ENCODE measurements at regions not wholly inside any gene's neighbourhood (a gene's known extent, or its start where the extent isn't known, plus 50 kb on each side); places are given as distances from the start of the nearest gene placed in this dataset.

DNA sequence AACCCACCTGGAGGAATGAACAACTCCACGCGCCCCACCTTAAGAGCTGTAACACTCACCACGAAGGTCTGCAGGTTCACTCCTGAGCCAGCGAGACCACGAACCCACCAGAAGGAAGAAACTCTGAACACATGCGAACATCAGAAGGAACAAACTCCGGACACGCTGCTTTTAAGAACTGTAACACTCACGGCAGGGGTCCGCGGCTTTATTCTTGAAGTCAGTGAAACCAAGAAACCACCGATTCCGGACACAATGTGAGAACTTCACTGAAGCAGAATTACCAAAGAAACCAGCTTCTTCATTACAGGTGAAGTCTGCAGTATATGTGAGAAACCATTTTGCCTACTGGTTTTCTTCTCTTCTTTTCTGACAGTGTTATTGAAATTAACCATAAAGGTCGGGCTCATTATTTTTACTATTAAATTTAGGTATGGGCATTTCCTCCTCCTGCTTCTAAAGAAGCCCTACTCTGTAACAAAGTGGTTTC, 303.0 kb downstream of the KCNA4 start:
- H3K4me3 ChIP-seq (ENCODE audit: control insufficient read depth, low read depth, low read length) = no peak overlapping the region
- no peak for DNase-seq (ENCODE audit: low read depth)
- TF ChIP-seq, protein P1, sequence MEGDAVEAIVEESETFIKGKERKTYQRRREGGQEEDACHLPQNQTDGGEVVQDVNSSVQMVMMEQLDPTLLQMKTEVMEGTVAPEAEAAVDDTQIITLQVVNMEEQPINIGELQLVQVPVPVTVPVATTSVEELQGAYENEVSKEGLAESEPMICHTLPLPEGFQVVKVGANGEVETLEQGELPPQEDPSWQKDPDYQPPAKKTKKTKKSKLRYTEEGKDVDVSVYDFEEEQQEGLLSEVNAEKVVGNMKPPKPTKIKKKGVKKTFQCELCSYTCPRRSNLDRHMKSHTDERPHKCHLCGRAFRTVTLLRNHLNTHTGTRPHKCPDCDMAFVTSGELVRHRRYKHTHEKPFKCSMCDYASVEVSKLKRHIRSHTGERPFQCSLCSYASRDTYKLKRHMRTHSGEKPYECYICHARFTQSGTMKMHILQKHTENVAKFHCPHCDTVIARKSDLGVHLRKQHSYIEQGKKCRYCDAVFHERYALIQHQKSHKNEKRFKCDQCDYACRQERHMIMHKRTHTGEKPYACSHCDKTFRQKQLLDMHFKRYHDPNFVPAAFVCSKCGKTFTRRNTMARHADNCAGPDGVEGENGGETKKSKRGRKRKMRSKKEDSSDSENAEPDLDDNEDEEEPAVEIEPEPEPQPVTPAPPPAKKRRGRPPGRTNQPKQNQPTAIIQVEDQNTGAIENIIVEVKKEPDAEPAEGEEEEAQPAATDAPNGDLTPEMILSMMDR (IDR thresholded peaks at IDR 0.05; ENCODE audit: control insufficient read depth, insufficient read depth, low read depth, low read length, missing control alignments) = no peak

DNA sequence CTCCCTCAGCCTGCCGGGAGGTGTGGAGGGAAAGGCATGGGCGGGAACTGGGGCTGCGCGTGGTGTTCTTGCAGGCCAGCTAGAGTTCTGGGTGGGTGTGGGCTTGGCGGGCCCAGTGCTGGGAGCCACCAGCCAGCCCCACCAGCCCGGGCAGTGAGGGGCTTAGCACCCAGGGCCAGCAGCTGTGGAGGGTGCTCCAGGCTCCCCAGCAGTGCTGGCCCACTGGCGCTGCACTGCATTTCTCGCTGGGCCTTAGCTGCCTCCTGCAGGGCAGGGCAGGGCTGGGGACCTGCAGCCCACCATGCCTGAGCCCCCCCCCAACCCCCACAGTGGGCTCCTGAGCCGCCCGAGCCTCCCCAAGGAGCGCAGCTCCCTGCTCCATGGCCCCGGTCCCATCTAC, 304.2 kb downstream of the KCNA4 start:
- no peak for DNase-seq (ENCODE audit: low read depth)

DNA sequence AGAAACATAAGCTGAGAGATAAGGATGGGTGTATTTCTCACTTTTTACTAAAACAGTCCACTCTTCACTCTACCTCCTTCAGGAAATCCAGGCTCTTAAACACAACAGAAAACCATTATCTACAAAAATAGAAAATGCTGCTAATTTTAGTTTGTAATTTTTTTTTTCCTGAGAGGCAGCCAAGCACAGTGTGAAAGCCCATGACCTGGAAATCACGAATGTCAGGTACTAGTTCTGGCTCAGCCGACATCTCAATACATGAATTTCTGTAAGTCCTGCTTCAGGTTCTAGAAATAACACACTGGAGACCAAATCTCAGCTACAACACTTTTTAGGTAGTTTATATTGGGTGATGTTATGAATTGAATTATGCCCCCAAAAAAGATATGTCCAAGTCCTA, 308.9 kb downstream of the KCNA4 start:
- TF ChIP-seq, protein P1 (IDR thresholded peaks at IDR 0.05; ENCODE audit: control insufficient read depth, insufficient read depth, low read depth, low read length, missing control alignments) = no peak
- no peak for DNase-seq (ENCODE audit: low read depth)
- H3K4me3 ChIP-seq (ENCODE audit: control insufficient read depth, low read depth, low read length) = no peak overlapping the region

More for the DNA sequence above, 304.2 kb downstream of the KCNA4 start:
- TF ChIP-seq, protein P1 (IDR thresholded peaks at IDR 0.05; ENCODE audit: control insufficient read depth, insufficient read depth, low read depth, low read length, missing control alignments) = no peak
- H3K4me3 ChIP-seq (ENCODE audit: control insufficient read depth, low read depth, low read length) = no peak overlapping the region

DNA sequence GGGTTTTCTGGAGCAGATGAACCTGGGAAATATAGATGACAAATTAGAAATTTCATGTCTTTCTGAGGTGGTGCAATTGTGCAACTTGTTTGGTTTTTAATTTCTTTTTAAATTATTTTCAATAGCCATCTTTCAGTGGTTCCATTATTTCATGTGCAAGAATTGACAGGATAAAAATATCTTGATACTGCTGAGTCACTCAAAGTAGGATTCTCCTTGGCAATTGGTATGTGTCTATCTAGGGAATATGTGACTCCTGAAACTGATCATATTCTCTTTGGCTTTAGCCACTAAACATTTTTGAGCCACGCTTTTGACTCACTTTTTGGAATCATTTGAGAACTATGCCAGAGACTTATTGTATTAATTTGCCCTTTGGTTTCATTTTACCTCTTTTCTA, 331.5 kb downstream of the KCNA4 start:
- TF ChIP-seq, protein P1 (IDR thresholded peaks at IDR 0.05; ENCODE audit: control insufficient read depth, insufficient read depth, low read depth, low read length, missing control alignments) = no peak
- H3K4me3 ChIP-seq (ENCODE audit: control insufficient read depth, low read depth, low read length) = no peak overlapping the region
- DNase-seq (ENCODE audit: low read depth) = no peak

DNA sequence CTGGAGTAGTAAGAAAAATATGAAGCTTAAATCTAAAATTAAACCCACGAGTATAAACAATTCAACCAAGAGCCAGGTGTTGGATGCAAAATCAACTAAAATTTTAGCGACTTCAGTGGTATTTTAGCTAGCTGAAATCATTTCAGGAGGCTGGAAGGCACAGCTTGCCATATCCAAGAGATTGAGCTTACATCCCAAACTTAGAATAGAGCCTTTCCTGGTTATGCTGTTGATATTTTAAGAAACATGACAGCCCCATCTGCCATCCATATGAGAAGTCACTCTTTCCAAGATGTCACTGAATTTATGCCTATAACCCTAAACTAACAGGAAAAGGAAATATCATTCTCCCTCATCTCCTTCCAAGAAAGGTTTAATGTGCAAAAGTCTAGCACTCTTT, 334.0 kb downstream of the KCNA4 start:
- TF ChIP-seq, protein P1 (IDR thresholded peaks at IDR 0.05; ENCODE audit: control insufficient read depth, insufficient read depth, low read depth, low read length, missing control alignments) = no peak
- no peak overlapping the region for H3K4me3 ChIP-seq (ENCODE audit: control insufficient read depth, low read depth, low read length)

DNA sequence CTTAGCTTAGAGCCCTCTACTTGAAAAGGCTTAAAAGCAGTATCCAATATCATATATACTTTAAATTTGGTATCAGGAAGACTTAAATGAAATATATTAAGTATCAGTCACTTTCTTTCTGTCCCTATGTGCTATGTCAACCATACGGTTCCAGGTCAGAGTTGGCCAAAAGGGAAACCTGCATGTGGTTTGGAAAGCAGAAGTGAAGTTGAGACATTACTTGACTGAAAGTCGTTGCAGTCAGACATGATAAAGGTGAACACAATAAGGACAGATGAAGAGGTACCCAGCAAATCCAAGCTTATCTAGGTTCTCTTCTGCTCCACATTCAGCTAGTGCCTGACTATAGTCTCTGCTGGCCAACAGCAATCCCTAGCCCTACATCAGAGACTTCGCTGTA, 336.8 kb downstream of the KCNA4 start:
- DNase-seq (ENCODE audit: low read depth) = no peak
- no peak overlapping the region for H3K4me3 ChIP-seq (ENCODE audit: control insufficient read depth, low read depth, low read length)
- TF ChIP-seq, protein P1 (IDR thresholded peaks at IDR 0.05; ENCODE audit: control insufficient read depth, insufficient read depth, low read depth, low read length, missing control alignments) = no peak

More for the DNA sequence above, 334.0 kb downstream of the KCNA4 start:
- DNase-seq (ENCODE audit: low read depth) = no peak

DNA sequence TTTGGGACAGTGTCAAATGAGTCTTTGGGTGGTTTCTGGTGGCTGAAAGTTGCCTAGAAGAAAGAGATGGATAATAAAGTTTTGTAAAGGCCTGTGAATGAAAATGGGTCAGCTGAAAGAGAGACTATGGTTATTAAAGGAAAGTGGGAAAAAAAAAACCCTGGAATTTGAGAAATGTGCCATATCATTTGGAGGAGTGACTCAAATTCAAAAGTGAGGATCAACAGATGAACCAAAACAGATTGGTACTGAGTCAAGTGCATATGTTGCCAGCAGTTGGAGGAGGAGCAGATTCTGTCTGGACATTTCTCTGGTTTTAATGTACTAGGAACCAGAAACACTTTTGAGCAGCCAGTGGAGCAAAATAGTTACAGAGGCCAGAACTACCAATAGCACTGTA, 339.8 kb downstream of the KCNA4 start:
- TF ChIP-seq, protein P1 (IDR thresholded peaks at IDR 0.05; ENCODE audit: control insufficient read depth, insufficient read depth, low read depth, low read length, missing control alignments) = no peak
- H3K4me3 ChIP-seq (ENCODE audit: control insufficient read depth, low read depth, low read length) = no peak overlapping the region

More for the DNA sequence above, 339.8 kb downstream of the KCNA4 start:
- no peak for DNase-seq (ENCODE audit: low read depth)
